Stimulated activated CD4-positive, alpha-beta T cell treated with anti-CD3 and anti-CD28 coated beads, Interleukin-4, amount 100 ng/mL, for 48 hours (primary cell): ENCODE measurements at regions not wholly inside any gene's neighbourhood (a gene's known extent, or its start where the extent isn't known, plus 50 kb on each side); places are given as distances from the start of the nearest gene placed in this dataset.

Experiments used
- DNase-seq, 2 donors: peaks; one replicate each; pipeline ENCODE4 v3.0.0-alpha.2; 2020; ENCODE audit warnings: low read depth in 2 of 2

DNA sequence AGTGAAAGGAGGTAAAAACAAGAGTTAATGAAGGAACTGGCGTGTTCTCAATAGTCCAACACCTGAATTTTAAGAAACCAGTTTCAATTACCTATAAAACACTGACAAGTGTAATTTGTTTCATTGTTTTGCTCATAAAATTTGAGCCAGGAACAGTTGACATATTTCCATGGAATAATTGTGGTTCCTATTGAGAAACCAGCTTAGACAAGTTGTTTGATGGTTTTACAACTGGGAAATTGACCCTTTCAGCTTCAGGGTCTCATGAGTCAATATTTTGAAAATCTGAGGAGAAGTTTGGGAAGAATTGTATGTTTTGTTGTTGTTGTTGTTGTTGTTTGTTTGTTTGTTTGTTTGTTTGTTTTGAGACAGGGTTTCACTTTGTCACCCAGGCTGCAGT, 69.1 kb upstream of the GADD45A start:
- DNase-seq = no peak

GRCh38 chr1:67616394-67616985, 68.5 kb upstream of the GADD45A start:
- no peak for DNase-seq

DNA sequence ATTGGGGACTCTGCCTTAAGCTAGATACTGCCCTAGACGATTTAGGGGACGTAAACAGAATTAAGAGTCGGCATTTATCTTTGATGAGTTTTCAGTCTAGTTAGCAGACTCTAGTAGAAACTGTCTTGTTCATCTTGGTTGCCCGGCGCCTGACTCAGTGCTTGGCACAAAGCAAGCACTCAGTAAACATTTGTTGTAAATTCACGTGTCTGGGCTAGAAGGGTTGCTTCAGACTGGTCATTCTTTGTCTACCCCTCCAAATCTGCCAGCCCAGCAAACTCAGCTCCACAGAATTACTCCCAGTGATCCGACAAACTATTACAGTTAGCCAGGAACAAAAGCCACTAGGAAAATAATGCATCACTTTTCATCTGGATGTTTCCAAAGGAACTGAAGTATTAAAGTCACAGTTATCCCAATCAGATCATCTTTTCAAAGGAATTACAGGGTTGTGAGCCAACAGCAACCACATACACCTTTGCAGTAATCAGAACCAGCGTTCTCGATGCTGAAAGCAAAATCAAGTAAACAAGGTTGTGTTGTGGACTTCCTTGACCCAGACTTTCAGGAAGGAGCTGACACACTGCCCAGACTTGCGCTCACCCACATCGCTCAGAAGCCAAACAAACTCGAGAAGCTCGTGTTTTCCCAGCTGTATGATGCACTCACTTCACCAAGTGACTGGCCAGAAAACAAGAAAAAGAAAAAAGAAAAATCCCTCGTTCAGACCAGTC, 66.5 kb upstream of the GADD45A start:
- no peak for DNase-seq

DNA sequence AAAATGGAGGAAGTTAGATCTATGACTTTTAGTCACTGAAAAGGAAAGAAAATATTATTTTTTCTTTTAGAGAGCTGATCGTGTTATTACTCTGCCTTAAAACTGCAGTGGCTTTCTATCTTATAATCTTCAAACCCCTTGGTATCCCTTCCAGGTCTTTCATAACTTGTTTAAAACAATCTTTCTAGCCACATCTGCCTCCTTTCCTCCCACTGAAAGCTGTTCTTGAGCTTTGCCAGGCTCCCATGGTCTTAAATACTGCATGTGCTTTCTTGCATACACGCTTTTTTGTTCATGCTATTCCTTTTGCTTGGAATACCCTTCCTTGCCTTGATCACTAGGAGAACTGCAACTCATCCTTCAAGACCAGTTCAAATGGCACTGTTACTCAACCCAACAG, 65.9 kb upstream of the GADD45A start:
- no peak for DNase-seq

- DNase-seq = no peak
Measured at GRCh38 chr1:67623906-67624305, 61.1 kb upstream of the GADD45A start.

DNA sequence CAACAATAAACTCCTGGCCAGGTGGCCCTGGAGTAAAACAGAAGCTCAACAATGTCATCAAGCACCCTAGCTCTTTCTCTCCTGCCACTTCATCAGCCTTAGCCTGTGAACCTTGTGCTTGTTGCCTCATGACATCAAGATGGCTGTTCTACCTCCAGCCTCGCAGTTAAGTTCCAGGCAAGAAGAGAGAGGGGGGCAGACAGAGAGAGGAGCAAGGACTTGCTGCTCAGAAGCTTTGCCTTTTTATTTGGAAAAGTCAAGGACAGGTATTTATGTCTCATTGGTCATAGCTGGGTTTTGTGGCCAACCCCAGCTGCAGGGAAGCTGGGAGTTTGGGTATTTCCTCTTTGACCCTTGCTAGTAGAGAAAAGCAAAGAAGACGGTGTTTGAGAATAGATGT, 60.3 kb upstream of the GADD45A start:
- DNase-seq = no peak

DNA sequence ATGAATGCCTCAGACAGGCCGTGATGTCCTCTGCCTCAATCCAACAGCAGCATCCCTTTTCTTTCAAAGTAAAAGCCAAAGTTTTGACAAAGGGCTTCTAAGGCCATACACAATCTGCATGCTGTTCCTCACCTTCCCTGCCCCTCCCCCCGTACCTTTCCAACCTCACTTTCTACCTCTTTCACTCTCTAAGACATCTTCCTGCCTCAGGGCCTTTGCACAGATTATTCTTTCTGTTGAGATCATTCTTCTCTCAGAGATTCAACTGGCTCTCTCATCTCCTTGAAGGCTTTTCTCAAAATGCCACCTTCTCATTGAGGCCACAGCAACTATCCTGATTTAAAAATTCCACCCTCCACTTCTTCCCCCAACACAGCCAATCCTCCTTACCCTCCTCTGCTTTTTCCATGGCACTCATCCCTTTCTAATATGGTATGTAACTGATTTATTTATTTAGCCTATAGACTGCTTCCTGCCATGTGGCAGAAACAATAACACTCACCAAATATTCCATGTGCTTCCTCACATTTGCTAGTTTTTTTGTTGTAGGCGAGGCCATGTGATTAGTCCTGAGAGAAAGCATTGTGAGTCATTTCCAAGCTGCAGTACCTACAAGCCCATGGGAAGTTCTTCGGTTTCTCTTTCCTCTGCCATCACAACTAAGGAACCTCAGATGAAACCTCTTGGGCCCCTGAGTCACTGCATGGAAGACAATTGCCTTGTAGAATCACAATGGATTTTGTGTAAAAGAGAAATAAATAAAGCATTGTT, 58.7 kb upstream of the GADD45A start:
- no peak for DNase-seq

GRCh38 chr1:67626861-67627235, 58.2 kb upstream of the GADD45A start:
- no peak for DNase-seq

DNA sequence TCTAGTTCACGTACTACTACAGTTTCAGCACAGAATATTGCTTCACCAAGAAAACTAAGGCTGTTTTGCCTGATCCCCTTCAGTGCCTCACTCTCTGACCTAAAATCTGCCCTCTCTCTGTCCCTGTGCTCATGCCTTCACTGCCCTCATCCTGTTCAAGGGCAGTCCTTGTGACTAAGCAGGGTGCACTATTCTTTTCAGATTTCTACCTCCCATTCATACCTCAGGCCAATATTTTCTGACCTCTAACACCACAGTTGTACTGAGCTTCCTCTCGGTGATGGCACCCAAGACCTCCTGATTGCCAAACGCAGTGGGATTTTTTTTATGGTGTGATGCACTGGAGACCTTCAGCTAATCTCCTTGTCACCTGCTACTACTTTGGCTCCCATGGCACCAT, 57.7 kb upstream of the GADD45A start:
- no peak for DNase-seq

- no peak for DNase-seq
Measured at GRCh38 chr1:67627906-67628305, 57.1 kb upstream of the GADD45A start.

DNA sequence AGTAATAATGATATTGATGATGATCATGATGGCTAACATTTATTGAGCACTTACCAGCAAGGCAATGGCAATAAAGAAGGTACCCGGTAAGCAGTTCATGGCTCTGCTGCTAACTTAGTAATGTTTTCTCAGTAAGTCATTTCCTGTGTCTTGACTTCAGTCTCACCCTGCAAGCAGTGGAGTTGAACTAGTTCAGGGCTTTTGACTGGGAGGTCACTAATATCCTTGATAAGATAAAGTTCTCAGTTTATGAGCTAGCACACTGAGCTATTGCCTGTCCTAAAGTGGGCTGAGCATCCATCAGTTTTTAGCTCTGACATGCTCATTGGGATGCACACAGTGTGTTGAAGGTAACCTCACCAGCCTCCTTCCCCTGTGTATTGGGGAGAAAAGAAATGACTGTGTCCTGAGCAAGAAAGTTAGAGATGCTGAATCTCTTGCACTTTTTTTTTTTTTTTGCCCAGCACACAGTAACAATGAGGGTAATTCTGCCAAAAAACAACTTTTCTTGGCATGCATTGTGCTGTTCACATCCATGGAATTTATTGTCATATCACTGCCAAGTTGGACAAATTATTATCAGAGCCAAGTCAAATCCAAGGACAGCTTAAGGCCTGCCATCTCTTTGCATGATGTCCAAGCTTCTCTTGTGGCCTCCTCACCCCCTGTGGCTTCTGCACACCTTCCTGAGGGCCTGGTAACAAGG, 55.5 kb upstream of the GADD45A start:
- no peak for DNase-seq

DNA sequence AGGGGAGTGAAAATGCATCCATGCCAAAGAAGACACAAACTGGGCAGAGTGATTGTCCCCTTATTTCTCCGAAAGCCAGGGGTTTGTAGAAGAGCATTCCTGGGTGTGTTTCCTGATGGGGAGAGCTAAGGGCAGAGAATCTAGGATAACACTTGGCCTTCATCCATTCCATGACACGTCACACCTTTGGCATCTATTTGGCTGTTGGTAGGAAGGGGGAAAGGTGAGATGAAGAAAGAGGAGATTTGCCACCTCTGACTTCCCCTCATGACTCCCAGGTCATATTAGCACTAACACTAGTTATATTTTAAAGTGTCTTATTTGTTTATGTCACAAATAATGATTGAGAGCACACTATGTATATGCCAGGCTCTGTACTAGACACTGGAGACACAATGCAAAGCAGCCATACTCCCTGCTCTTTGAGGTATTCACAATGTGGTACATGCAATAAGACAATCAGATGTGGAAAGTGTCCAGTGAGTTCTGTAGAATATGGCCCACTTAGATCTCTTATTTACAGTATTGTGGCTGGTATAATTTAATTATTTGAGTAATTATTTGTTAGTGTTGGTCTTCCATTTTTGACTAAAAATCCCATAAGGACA, 54.5 kb upstream of the GADD45A start:
- DNase-seq = no peak

GRCh38 chr1:67632356-67632755, 52.6 kb upstream of the GADD45A start:
- no peak for DNase-seq

- DNase-seq = no peak
Measured at GRCh38 chr1:67632811-67633655, 52.0 kb upstream of the GADD45A start.

GRCh38 chr1:67634396-67634935, 50.5 kb upstream of the GADD45A start:
- no peak for DNase-seq

DNA sequence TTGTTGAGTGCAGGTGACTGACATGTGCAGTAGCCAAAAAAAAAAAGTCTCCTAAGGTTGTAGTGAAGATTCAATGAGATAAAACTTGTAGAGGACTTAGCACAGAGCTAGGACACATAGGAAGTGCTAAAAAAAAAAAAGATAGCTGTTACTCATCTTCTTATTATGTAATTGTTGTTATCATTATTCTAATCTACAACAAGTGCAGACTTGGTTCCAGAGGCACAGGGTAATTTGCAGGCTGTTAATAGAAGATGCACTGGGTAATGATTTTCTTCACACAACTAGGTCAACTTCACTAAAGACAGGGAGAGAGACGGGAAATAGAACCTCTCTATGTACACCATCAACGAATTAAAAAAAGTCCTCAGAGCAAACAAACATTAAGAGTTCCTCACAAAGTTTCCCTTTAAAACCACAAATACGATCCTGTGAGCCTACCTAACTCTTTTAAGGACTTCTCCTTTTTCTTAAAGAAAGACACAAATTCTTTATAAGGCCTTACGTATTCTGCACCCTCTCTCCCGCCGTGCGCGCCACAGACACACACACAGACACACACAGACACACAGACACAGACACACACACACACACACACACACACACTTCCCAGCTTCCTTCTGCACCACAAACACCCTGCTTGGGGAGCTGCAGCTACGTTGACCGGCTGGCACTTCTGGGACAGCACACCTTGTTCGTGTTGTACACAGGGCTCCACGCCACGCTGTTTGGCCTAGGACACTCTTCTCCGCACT, 49.8 kb upstream of the GADD45A start:
- DNase-seq = no peak
